ENCODE measurements at regions not wholly inside any gene's neighbourhood (a gene's known extent, or its start where the extent isn't known, plus 50 kb on each side); places are given as distances from the start of the nearest gene placed in this dataset.

- no peak for TF ChIP-seq POLR2A (IDR thresholded peaks at IDR 0.05; ENCODE audit: low read depth)
- H3K4me1 ChIP-seq, result no peaks in the 10 kb centered on the region
- intact Hi-C loops (cut with DNase I), result no loop called here
- no peak for DNase-seq (ENCODE audit: extremely low spot score)
- 93% methylated on average over 2 of the region's 2 CpGs for WGBS
- no peaks in the 10 kb centered on the region for H3K36me3 ChIP-seq
- H3K27me3 ChIP-seq, result no peaks in the 10 kb centered on the region
- H3K4me3 ChIP-seq, result no peak overlapping the region
- no peak overlapping the region for H3K27ac ChIP-seq (replicated peaks in 1 of 4)
- peaks cover 0 to 6% (median 0%) of the 10 kb centered on the region in 4 donors for H3K9me3 ChIP-seq
These were observed 749.9 kb downstream of the HACE1 start for GRCh38 chr6:104109806-104110205.

DNA sequence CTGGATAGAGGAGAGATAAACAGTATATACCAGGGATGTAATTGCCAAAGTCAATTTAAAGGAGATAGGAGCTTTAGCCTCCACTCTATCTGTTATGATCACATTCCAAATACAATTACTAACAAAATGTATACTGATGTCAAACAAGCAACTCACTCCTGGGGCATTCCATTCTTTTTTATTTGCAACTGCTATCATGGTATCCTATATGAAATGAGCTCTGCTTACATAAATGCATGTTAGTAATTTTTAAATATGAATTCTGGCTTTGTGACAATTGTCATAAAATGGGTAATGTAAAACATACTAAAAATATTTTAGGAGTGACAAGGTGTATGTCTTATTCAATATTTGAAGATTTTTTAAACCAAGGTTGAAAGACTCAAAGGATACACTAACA, 751.1 kb downstream of the HACE1 start:
- no peak overlapping the region for H3K4me3 ChIP-seq
- H3K4me1 ChIP-seq, result no peaks in the 10 kb centered on the region
- H3K9me3 ChIP-seq, result peaks cover 0 to 6% (median 0%) of the 10 kb centered on the region in 4 donors
- no peak for DNase-seq (ENCODE audit: extremely low spot score)
- no peaks in the 10 kb centered on the region for H3K27me3 ChIP-seq
- no peak for TF ChIP-seq EP300 (IDR thresholded peaks at IDR 0.05)
- intact Hi-C loops (cut with DNase I), result no loop called here
- H3K27ac ChIP-seq (replicated peaks in 1 of 4), result no peak overlapping the region
- H3K36me3 ChIP-seq, result no peaks in the 10 kb centered on the region

DNA sequence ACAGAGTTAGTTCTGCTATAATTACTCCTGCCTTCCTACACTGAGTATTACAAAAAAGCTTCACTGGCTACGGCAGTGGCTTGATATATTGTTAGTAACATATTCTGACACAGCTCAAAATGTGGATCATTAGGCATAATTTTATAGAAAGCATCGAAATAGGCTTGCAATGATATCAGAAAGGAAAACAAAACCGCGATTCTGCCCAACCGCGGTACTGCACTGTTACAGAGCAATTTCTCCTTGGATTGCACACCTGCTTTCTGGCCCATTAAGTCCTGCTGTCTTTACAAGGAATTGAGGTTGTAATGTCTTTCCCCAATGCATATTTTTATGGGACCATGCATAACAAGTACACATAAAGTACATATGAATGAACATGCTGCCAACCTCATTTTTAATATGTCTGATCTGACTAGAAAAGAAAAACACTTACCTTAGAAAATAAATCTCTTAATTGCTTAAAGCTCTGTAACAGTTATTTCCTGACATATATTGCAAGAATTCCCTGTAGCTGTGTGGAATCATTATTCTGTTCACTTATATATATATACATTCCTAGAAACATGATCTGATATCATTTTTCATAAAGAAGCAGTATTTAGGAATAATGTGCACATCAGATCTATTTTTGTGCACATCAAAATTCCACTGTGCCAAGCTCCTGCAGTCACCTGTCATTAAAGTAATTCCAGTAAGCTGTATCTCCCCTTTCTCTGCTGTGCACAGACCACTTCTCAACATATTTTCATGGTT, 763.9 kb downstream of the HACE1 start:
- H3K27me3 ChIP-seq, result no peaks in the 10 kb centered on the region
- TF ChIP-seq, protein P1, sequence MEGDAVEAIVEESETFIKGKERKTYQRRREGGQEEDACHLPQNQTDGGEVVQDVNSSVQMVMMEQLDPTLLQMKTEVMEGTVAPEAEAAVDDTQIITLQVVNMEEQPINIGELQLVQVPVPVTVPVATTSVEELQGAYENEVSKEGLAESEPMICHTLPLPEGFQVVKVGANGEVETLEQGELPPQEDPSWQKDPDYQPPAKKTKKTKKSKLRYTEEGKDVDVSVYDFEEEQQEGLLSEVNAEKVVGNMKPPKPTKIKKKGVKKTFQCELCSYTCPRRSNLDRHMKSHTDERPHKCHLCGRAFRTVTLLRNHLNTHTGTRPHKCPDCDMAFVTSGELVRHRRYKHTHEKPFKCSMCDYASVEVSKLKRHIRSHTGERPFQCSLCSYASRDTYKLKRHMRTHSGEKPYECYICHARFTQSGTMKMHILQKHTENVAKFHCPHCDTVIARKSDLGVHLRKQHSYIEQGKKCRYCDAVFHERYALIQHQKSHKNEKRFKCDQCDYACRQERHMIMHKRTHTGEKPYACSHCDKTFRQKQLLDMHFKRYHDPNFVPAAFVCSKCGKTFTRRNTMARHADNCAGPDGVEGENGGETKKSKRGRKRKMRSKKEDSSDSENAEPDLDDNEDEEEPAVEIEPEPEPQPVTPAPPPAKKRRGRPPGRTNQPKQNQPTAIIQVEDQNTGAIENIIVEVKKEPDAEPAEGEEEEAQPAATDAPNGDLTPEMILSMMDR (IDR thresholded peaks at IDR 0.05), result no peak
- TF ChIP-seq EP300 (IDR thresholded peaks at IDR 0.05) (no peak), POLR2A (IDR thresholded peaks at IDR 0.05; ENCODE audit: low read depth) (no peak), POLR2AphosphoS5 (IDR thresholded peaks at IDR 0.05) (no peak)
- no peaks in the 10 kb centered on the region for H3K9me3 ChIP-seq
- DNase-seq (ENCODE audit: extremely low spot score), result no peak
- H3K4me1 ChIP-seq, result no peaks in the 10 kb centered on the region
- no peak overlapping the region for H3K4me3 ChIP-seq
- no peak overlapping the region for H3K27ac ChIP-seq (replicated peaks in 1 of 4)
- intact Hi-C loops (cut with DNase I), result no loop called here
- 85% methylated on average over 6 of the region's 6 CpGs for WGBS
- no peaks in the 10 kb centered on the region for H3K36me3 ChIP-seq

DNA sequence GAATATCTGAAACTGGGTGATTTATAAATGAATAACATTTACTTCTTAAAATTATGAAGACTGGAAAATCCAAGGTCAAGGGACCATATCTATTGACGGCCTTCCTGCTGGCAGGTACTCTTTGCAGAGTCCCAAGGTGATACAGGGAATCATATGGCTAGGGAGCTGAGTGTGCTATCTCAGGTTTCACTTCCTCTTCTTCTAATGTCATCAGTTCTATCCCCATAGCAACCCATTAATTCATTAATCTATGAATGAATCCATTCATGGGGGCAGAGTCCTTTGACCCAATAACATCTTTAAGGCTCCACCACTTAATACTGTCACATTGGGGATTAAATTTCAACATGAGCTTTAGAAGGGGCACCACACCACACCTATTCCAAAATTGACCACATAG, 772.0 kb downstream of the HACE1 start:
- intact Hi-C loops (cut with DNase I), result no loop called here
- Histone ChIP-seq H3K4me1 (no peaks in the 10 kb centered on the region), H3K27ac (replicated peaks in 1 of 4) (no peak overlapping the region), H3K36me3 (no peaks in the 10 kb centered on the region), H3K4me3 (no peak overlapping the region), H3K27me3 (no peaks in the 10 kb centered on the region), H3K9me3 (no peaks in the 10 kb centered on the region)
- WGBS, result 75% methylated on average over 1 of the region's 1 CpG
- no peak for TF ChIP-seq EP300 (IDR thresholded peaks at IDR 0.05)
- no peak for TF ChIP-seq POLR2AphosphoS5 (IDR thresholded peaks at IDR 0.05)
- no peak for TF ChIP-seq POLR2A (IDR thresholded peaks at IDR 0.05; ENCODE audit: low read depth)
- TF ChIP-seq, protein P1 (IDR thresholded peaks at IDR 0.05), result no peak
- DNase-seq (ENCODE audit: extremely low spot score), result no peak

DNA sequence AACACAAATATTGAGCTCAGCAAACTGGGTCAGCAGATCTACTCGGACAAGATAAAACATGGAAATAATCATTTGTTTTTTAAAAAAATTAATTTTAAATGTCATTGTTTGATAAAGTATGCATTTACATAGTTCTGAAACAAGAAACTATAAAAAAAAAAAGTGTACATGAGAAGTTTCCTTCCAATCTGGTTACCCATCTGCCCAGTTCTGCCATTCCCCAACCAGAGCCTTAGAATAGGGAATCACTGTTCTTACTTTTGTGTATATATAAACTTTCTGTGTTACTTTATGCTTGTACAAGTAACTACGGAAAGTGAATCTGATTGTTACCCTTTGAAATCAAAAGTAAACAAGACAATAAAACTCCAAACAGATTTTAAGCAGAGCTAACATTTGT, 791.4 kb downstream of the HACE1 start:
- H3K9me3 ChIP-seq, result no peaks in the 10 kb centered on the region
- H3K4me1 ChIP-seq, result no peaks in the 10 kb centered on the region
- 77% methylated on average over 2 of the region's 2 CpGs for WGBS
- intact Hi-C loops (cut with DNase I), result no loop called here
- no peak for TF ChIP-seq EP300 (IDR thresholded peaks at IDR 0.05)
- TF ChIP-seq, protein P1 (IDR thresholded peaks at IDR 0.05), result no peak
- no peak for TF ChIP-seq POLR2AphosphoS5 (IDR thresholded peaks at IDR 0.05)
- no peak for TF ChIP-seq POLR2A (IDR thresholded peaks at IDR 0.05; ENCODE audit: low read depth)
- no peaks in the 10 kb centered on the region for H3K36me3 ChIP-seq
- no peaks in the 10 kb centered on the region for H3K27me3 ChIP-seq
- DNase-seq (ENCODE audit: extremely low spot score), result no peak
- no peak overlapping the region for H3K27ac ChIP-seq (replicated peaks in 1 of 4)
- no peak overlapping the region for H3K4me3 ChIP-seq

GRCh38 chr6:104064876-104065275, 794.8 kb downstream of the HACE1 start:
- H3K4me1 ChIP-seq, result no peaks in the 10 kb centered on the region
- no peaks in the 10 kb centered on the region for H3K9me3 ChIP-seq
- DNase-seq (ENCODE audit: extremely low spot score), result no peak
- H3K4me3 ChIP-seq, result no peak overlapping the region
- WGBS, result 79% methylated on average over 8 of the region's 8 CpGs
- TF ChIP-seq POLR2AphosphoS5 (IDR thresholded peaks at IDR 0.05) (no peak), POLR2A (IDR thresholded peaks at IDR 0.05; ENCODE audit: low read depth) (no peak), EP300 (IDR thresholded peaks at IDR 0.05) (no peak)
- TF ChIP-seq, protein P1 (IDR thresholded peaks at IDR 0.05), result no peak
- no peak overlapping the region for H3K27ac ChIP-seq (replicated peaks in 1 of 4)
- intact Hi-C loops (cut with DNase I), result no loop called here
- no peaks in the 10 kb centered on the region for H3K27me3 ChIP-seq
- H3K36me3 ChIP-seq, result no peaks in the 10 kb centered on the region

Data from esophagus muscularis mucosa (tissue), 4 donors.